HT-29 (cell line): ENCODE measurements at regions not wholly inside any gene's neighbourhood (a gene's known extent, or its start where the extent isn't known, plus 50 kb on each side); places are given as distances from the start of the nearest gene placed in this dataset.
"Not testable (repeated sequence)": the region's sequence is repeated elsewhere in the genome, so short reads cannot be mapped to it uniquely, and the experiment has no call there.

Experiments
- DNase-seq: peaks from one replicate; pipeline ENCODE4 v3.0.0-alpha.2; 2015; ENCODE audit warnings: low spot score

GRCh38 chr9:29078063-29078666, 1504.9 kb upstream of the C9orf72 start:
- DNase-seq: no peak

GRCh38 chr9:29100762-29101161, 1527.5 kb upstream of the C9orf72 start:
- DNase-seq: no peak

GRCh38 chr9:29104166-29104565, 1530.9 kb upstream of the C9orf72 start:
- DNase-seq: not testable (repeated sequence)

- DNase-seq: no peak
These were observed 1545.3 kb upstream of the C9orf72 start for GRCh38 chr9:29118555-29118954.

GRCh38 chr9:29126783-29127182, 1553.5 kb upstream of the C9orf72 start:
- no peak for DNase-seq

- DNase-seq: no peak
These were observed 1556.5 kb upstream of the C9orf72 start for GRCh38 chr9:29129763-29130162.

GRCh38 chr9:29144476-29144875, 1571.2 kb upstream of the C9orf72 start:
- DNase-seq: no peak

GRCh38 chr9:29150606-29151005, 1577.3 kb upstream of the C9orf72 start:
- no peak for DNase-seq

GRCh38 chr9:29160763-29161353, 1587.6 kb upstream of the C9orf72 start:
- no peak for DNase-seq

- DNase-seq: no peak
These were observed 1600.9 kb upstream of the C9orf72 start for GRCh38 chr9:29174136-29174535.

GRCh38 chr9:29176231-29176630, 1603.0 kb upstream of the C9orf72 start:
- no peak for DNase-seq

- DNase-seq: no peak
These were observed 1603.5 kb upstream of the C9orf72 start for GRCh38 chr9:29176786-29177185.

GRCh38 chr9:29183971-29184370, 1610.7 kb upstream of the C9orf72 start:
- no peak for DNase-seq

- DNase-seq: not testable (repeated sequence)
These were observed 1615.5 kb upstream of the C9orf72 start for GRCh38 chr9:29188771-29189170.

- DNase-seq: not testable (repeated sequence)
These were observed 1615.9 kb upstream of the C9orf72 start for GRCh38 chr9:29189221-29189620.

- DNase-seq: no peak
These were observed 1625.6 kb upstream of the C9orf72 start for GRCh38 chr9:29198861-29199260.

- no peak for DNase-seq
These were observed 1626.7 kb upstream of the C9orf72 start for GRCh38 chr9:29199975-29200374.

GRCh38 chr9:29200650-29201049, 1627.4 kb upstream of the C9orf72 start:
- DNase-seq: no peak

GRCh38 chr9:29203244-29203930, 1630.1 kb upstream of the C9orf72 start:
- DNase-seq: no peak

- no peak for DNase-seq
These were observed 1635.4 kb upstream of the C9orf72 start for GRCh38 chr9:29208670-29209069.

GRCh38 chr9:29209748-29210291, 1636.5 kb upstream of the C9orf72 start:
- no peak for DNase-seq

GRCh38 chr9:29211003-29211579, 1637.8 kb upstream of the C9orf72 start:
- DNase-seq: no peak
